T-cell (primary cell): ENCODE measurements at regions not wholly inside any gene's neighbourhood (a gene's known extent, or its start where the extent isn't known, plus 50 kb on each side); places are given as distances from the start of the nearest gene placed in this dataset.

Experiments
- ATAC-seq, 4 experiments: fragments of 200-7000 bp in 3 of 4; fragments of 150-1000 bp in 1 of 4; cut with Tn5 transposase; replicated peaks in 1 of 4; 1 replicate in 3 of 4; 2 replicates in 1 of 4; pipeline ENCODE4 v1.10.0; 2021; ENCODE audit warnings: moderate library complexity in 3 of 4, mild to moderate bottlenecking in 2 of 4, moderate number of reproducible peaks in 1 of 4
- CTCF ChIA-PET, 2 donors: fragments of 300-600 bp; sonication (Branson Sonifier 250); formaldehyde crosslinking; loops; one replicate each; lab custom pipeline; 2022; ENCODE audit warnings: antibody characterized with exemption in 2 of 2; lab: Charles Lee
- POLR2A ChIA-PET, 2 donors: fragments of 300-600 bp; sonication (Branson Sonifier 250); formaldehyde crosslinking; loops; one replicate each; lab custom pipeline; 2022; ENCODE audit warnings: antibody characterized with exemption in 2 of 2; lab: Charles Lee
- DNase-seq, 35 experiments: peaks; one replicate each; pipeline versions ENCODE4 v3.0.0 to v3.0.0-alpha.2; 2013 to 2023
- H3K27ac ChIP-seq: one replicate; pipeline ENCODE4 v1.5.1; 2013; ENCODE audit warnings: low read length
- H3K27me3 ChIP-seq, 2 experiments: replicated peaks in 1 of 2; 1 replicate in 1 of 2; 2 replicates in 1 of 2; pipeline versions ENCODE4 v1.6.1 to v1.7.0; 2013; ENCODE audit warnings: low read length in 1 of 2, mixed read lengths in 1 of 2; ENCODE audit not compliant: control insufficient read depth in 2 of 2, insufficient read depth in 2 of 2; ENCODE audit errors: extremely low read depth in 1 of 2
- H3K36me3 ChIP-seq, 2 donors: 1 replicate in 1 of 2; 2 replicates in 1 of 2; pipeline versions ENCODE4 v1.6.1 to v1.7.0; 2013; ENCODE audit warnings: low read length in 1 of 2; ENCODE audit not compliant: control insufficient read depth in 2 of 2, insufficient read depth in 1 of 2; ENCODE audit errors: extremely low read depth in 1 of 2
- H3K4me1 ChIP-seq, 2 experiments: 1 replicate in 1 of 2; 2 replicates in 1 of 2; pipeline versions ENCODE4 v1.6.1 to v1.7.0; 2013; ENCODE audit warnings: low read length in 2 of 2, mixed read lengths in 1 of 2; ENCODE audit not compliant: insufficient read depth in 2 of 2, control insufficient read depth in 1 of 2; ENCODE audit errors: extremely low read depth in 1 of 2
- H3K4me3 ChIP-seq, 2 donors: 1 replicate in 1 of 2; 2 replicates in 1 of 2; pipeline versions ENCODE4 v1.5.1 to v1.7.0; 2013; ENCODE audit warnings: mild to moderate bottlenecking in 2 of 2, low read length in 1 of 2, moderate library complexity in 1 of 2; ENCODE audit not compliant: control insufficient read depth in 1 of 2; ENCODE audit errors: extremely low read depth in 1 of 2
- H3K9me3 ChIP-seq: 2 replicates; pipeline ENCODE4 v1.7.0; 2013
- H3K27ac Mint-ChIP-seq, 2 donors: one replicate each; pipeline ENCODE4 v1.8.0; 2020 to 2021; ENCODE audit warnings: mild to moderate bottlenecking in 2 of 2, mixed read lengths in 2 of 2
- H3K27me3 Mint-ChIP-seq, 2 donors: one replicate each; pipeline ENCODE4 v1.8.0; 2021 to 2022; ENCODE audit warnings: mixed read lengths in 2 of 2
- H3K36me3 Mint-ChIP-seq: one replicate; pipeline ENCODE4 v1.8.0; 2021; ENCODE audit warnings: mixed read lengths
- H3K4me1 Mint-ChIP-seq, 3 donors: one replicate each; pipeline ENCODE4 v1.8.0; 2020 to 2022; ENCODE audit warnings: mixed read lengths in 3 of 3, mild to moderate bottlenecking in 1 of 3
- H3K4me3 Mint-ChIP-seq, 3 donors: one replicate each; pipeline ENCODE4 v1.8.0; 2020 to 2022; ENCODE audit warnings: mild to moderate bottlenecking in 3 of 3, mixed read lengths in 3 of 3, moderate library complexity in 3 of 3
- H3K9me3 Mint-ChIP-seq, 3 donors: one replicate each; pipeline ENCODE4 v1.8.0; 2020 to 2022; ENCODE audit warnings: mixed read lengths in 3 of 3
- WGBS: methylation state at CpG from one replicate; pipeline ENCODE4 v1.1.5; 2013; ENCODE audit warnings: missing lambda C conversion rate; ENCODE audit not compliant: insufficient coverage; 5-methylcytosine and 5-hydroxymethylcytosine counted together

GRCh38 chr22:27309697-27310096 lies 491.9 kb downstream of the MN1 start:
- Histone ChIP-seq H3K27ac (no peak overlapping the region), H3K27me3 (peaks cover 0 to 8% of the 10 kb centered on the region in 2 experiments), H3K4me1 (no peaks in the 10 kb centered on the region), H3K4me3 (no peak overlapping the region), H3K9me3 (no peaks in the 10 kb centered on the region), H3K36me3 (no peaks in the 10 kb centered on the region)
- ChIA-PET CTCF (no interaction called here), POLR2A (no interaction called here)
- WGBS: 80% methylated on average over 1 of the region's 2 CpGs
- no peak overlapping the region for H3K4me3 Mint-ChIP-seq
- H3K4me1 Mint-ChIP-seq: no peaks in the 10 kb centered on the region
- H3K27ac Mint-ChIP-seq: no peak overlapping the region
- H3K36me3 Mint-ChIP-seq: no peaks in the 10 kb centered on the region
- peaks cover 0 to 8% (median 3%) of the 10 kb centered on the region in 3 donors for H3K9me3 Mint-ChIP-seq
- DNase-seq: no peak
- ATAC-seq: no peak
- H3K27me3 Mint-ChIP-seq: peaks cover 6% of the 10 kb centered on the region in 2 donors

GRCh38 chr22:27310966-27311697 lies 490.4 kb downstream of the MN1 start:
- Mint-ChIP-seq H3K4me3 (no peak overlapping the region), H3K36me3 (no peaks in the 10 kb centered on the region), H3K27ac (no peak overlapping the region), H3K27me3 (peaks cover 14 to 15% of the 10 kb centered on the region in 2 donors), H3K9me3 (peaks cover 0 to 8% (median 3%) of the 10 kb centered on the region in 3 donors), H3K4me1 (no peaks in the 10 kb centered on the region)
- Histone ChIP-seq H3K9me3 (no peaks in the 10 kb centered on the region), H3K4me3 (no peak overlapping the region), H3K36me3 (no peaks in the 10 kb centered on the region), H3K27me3 (peaks cover 0 to 14% of the 10 kb centered on the region in 2 experiments), H3K27ac (no peak overlapping the region), H3K4me1 (no peaks in the 10 kb centered on the region)
- CTCF ChIA-PET: no interaction called here
- POLR2A ChIA-PET: no interaction called here
- 91% methylated on average over 30 of the region's 30 CpGs for whole genome bisulfite sequencing
- ATAC-seq: no peak
- no peak for DNase-seq

- no peaks in the 10 kb centered on the region for H3K36me3 Mint-ChIP-seq
- Histone ChIP-seq H3K4me3 (no peak overlapping the region), H3K9me3 (no peaks in the 10 kb centered on the region), H3K4me1 (no peaks in the 10 kb centered on the region), H3K36me3 (no peaks in the 10 kb centered on the region), H3K27me3 (peaks cover 0 to 18% of the 10 kb centered on the region in 2 experiments), H3K27ac (no peak overlapping the region)
- ChIA-PET POLR2A (no interaction called here), CTCF (no interaction called here)
- H3K9me3 Mint-ChIP-seq: peaks cover 0 to 8% (median 3%) of the 10 kb centered on the region in 3 donors
- no peak overlapping the region for H3K4me3 Mint-ChIP-seq
- DNase-seq (no peak), ATAC-seq (no peak)
- peaks cover 16 to 19% of the 10 kb centered on the region in 2 donors for H3K27me3 Mint-ChIP-seq
- H3K27ac Mint-ChIP-seq: no peak overlapping the region
- H3K4me1 Mint-ChIP-seq: no peaks in the 10 kb centered on the region
- WGBS: 60% methylated on average over 14 of the region's 16 CpGs
Measured at GRCh38 chr22:27311698-27312550, 489.6 kb downstream of the MN1 start.

- DNase-seq (no peak), ATAC-seq (no peak)
- WGBS: 79% methylated on average over 8 of the region's 8 CpGs
- Mint-ChIP-seq H3K4me3 (no peak overlapping the region), H3K27me3 (peaks cover 20 to 24% of the 10 kb centered on the region in 2 donors), H3K27ac (no peak overlapping the region), H3K4me1 (no peaks in the 10 kb centered on the region), H3K9me3 (peaks cover 0 to 7% (median 3%) of the 10 kb centered on the region in 3 donors), H3K36me3 (no peaks in the 10 kb centered on the region)
- no peak overlapping the region for H3K4me3 ChIP-seq
- ChIA-PET CTCF (no interaction called here), POLR2A (no interaction called here)
- no peaks in the 10 kb centered on the region for H3K9me3 ChIP-seq
- peaks cover 0 to 18% of the 10 kb centered on the region in 2 experiments for H3K27me3 ChIP-seq
- H3K36me3 ChIP-seq: no peaks in the 10 kb centered on the region
- H3K27ac ChIP-seq: no peak overlapping the region
- no peaks in the 10 kb centered on the region for H3K4me1 ChIP-seq
Measured at GRCh38 chr22:27312565-27312964, 489.0 kb downstream of the MN1 start.

- Mint-ChIP-seq H3K4me3 (no peak overlapping the region), H3K9me3 (peaks cover 0 to 3% (median under 1%) of the 10 kb centered on the region in 3 donors), H3K4me1 (no peaks in the 10 kb centered on the region), H3K36me3 (no peaks in the 10 kb centered on the region), H3K27ac (no peak overlapping the region), H3K27me3 (peaks cover 25 to 30% of the 10 kb centered on the region in 2 donors)
- DNase-seq: no peak
- no peak overlapping the region for H3K4me3 ChIP-seq
- no peak overlapping the region for H3K27ac ChIP-seq
- POLR2A ChIA-PET: no interaction called here
- peaks cover 0 to 18% of the 10 kb centered on the region in 2 experiments for H3K27me3 ChIP-seq
- WGBS: 63% methylated on average over 8 of the region's 13 CpGs
- ATAC-seq: no peak
- no peaks in the 10 kb centered on the region for H3K4me1 ChIP-seq
- no peaks in the 10 kb centered on the region for H3K36me3 ChIP-seq
- H3K9me3 ChIP-seq: no peaks in the 10 kb centered on the region
- CTCF ChIA-PET: no interaction called here
Measured at GRCh38 chr22:27312966-27313855, 488.3 kb downstream of the MN1 start.

- H3K36me3 ChIP-seq: no peaks in the 10 kb centered on the region
- no peaks in the 10 kb centered on the region for H3K9me3 ChIP-seq
- ChIA-PET CTCF (no interaction called here), POLR2A (no interaction called here)
- WGBS: 17% methylated on average over 1 of the region's 9 CpGs
- H3K4me3 ChIP-seq: no peak overlapping the region
- Mint-ChIP-seq H3K27ac (no peak overlapping the region), H3K9me3 (peaks cover 0 to 8% (median 2%) of the 10 kb centered on the region in 3 donors), H3K27me3 (peaks cover 22 to 32% of the 10 kb centered on the region in 2 donors), H3K4me3 (no peak overlapping the region), H3K36me3 (no peaks in the 10 kb centered on the region), H3K4me1 (no peaks in the 10 kb centered on the region)
- H3K27me3 ChIP-seq: peaks cover 0 to 18% of the 10 kb centered on the region in 2 experiments
- no peak for DNase-seq
- H3K4me1 ChIP-seq: no peaks in the 10 kb centered on the region
- H3K27ac ChIP-seq: no peak overlapping the region
- ATAC-seq: no peak
Measured at GRCh38 chr22:27314276-27314807, 487.2 kb downstream of the MN1 start.
